ENCODE measurements at regions not wholly inside any gene's neighbourhood (a gene's known extent, or its start where the extent isn't known, plus 50 kb on each side); places are given as distances from the start of the nearest gene placed in this dataset.
"Not testable (repeated sequence)": the region's sequence is repeated elsewhere in the genome, so short reads cannot be mapped to it uniquely, and the experiment has no call there.

GRCh38 chr6:66496659-66497058 is 789.6 kb upstream of the EYS start:
- DNase-seq, result peak; percentile 27

GRCh38 chr6:66494643-66495042 is 787.6 kb upstream of the EYS start:
- not testable (repeated sequence) for DNase-seq

GRCh38 chr6:66489269-66489987 is 782.4 kb upstream of the EYS start:
- DNase-seq, result no peak

- no peak for DNase-seq
Measured at GRCh38 chr6:66481216-66481615, 774.2 kb upstream of the EYS start.

- DNase-seq, result no peak
Measured at GRCh38 chr6:66478705-66479104, 771.7 kb upstream of the EYS start.

- DNase-seq, result no peak
Measured at GRCh38 chr6:66435321-66435720, 728.3 kb upstream of the EYS start.

- DNase-seq, result no peak
Measured at GRCh38 chr6:66429210-66429609, 722.2 kb upstream of the EYS start.

- no peak for DNase-seq
Measured at GRCh38 chr6:66423047-66423446, 716.0 kb upstream of the EYS start.

GRCh38 chr6:66421570-66421969 is 714.5 kb upstream of the EYS start:
- no peak for DNase-seq

GRCh38 chr6:66418906-66419305 is 711.9 kb upstream of the EYS start:
- no peak for DNase-seq

- no peak for DNase-seq
Measured at GRCh38 chr6:66403966-66404365, 696.9 kb upstream of the EYS start.

- DNase-seq, result no peak
Measured at GRCh38 chr6:66402873-66403272, 695.8 kb upstream of the EYS start.

GRCh38 chr6:66396549-66396948 is 689.5 kb upstream of the EYS start:
- no peak for DNase-seq

GRCh38 chr6:66396145-66396544 is 689.1 kb upstream of the EYS start:
- DNase-seq, result no peak

- no peak for DNase-seq
Measured at GRCh38 chr6:66390393-66390792, 683.4 kb upstream of the EYS start.

- DNase-seq, result no peak
Measured at GRCh38 chr6:66376001-66376400, 669.0 kb upstream of the EYS start.

GRCh38 chr6:66369407-66369806 is 662.4 kb upstream of the EYS start:
- no peak for DNase-seq

GRCh38 chr6:66362888-66363287 is 655.9 kb upstream of the EYS start:
- no peak for DNase-seq

GRCh38 chr6:66361886-66362285 is 654.9 kb upstream of the EYS start:
- no peak for DNase-seq

GRCh38 chr6:66357781-66358180 is 650.8 kb upstream of the EYS start:
- no peak for DNase-seq

- DNase-seq, result no peak
Measured at GRCh38 chr6:66355471-66355870, 648.4 kb upstream of the EYS start.

GRCh38 chr6:66344796-66345195 is 637.8 kb upstream of the EYS start:
- no peak for DNase-seq

GRCh38 chr6:66340736-66341135 is 633.7 kb upstream of the EYS start:
- DNase-seq, result no peak

- no peak for DNase-seq
Measured at GRCh38 chr6:66336176-66336575, 629.1 kb upstream of the EYS start.

GRCh38 chr6:66328200-66328599 is 621.2 kb upstream of the EYS start:
- DNase-seq, result no peak
